GM12874 (cell line): ENCODE measurements at regions not wholly inside any gene's neighbourhood (a gene's known extent, or its start where the extent isn't known, plus 50 kb on each side); places are given as distances from the start of the nearest gene placed in this dataset.

Experiments used
- CTCF ChIP-seq: IDR thresholded peaks from 2 replicates; pipeline ENCODE4 v1.5.1; 2011; ENCODE audit warnings: low read depth, mild to moderate bottlenecking, control low read depth, low read length, moderate library complexity; ENCODE audit not compliant: insufficient read depth

DNA sequence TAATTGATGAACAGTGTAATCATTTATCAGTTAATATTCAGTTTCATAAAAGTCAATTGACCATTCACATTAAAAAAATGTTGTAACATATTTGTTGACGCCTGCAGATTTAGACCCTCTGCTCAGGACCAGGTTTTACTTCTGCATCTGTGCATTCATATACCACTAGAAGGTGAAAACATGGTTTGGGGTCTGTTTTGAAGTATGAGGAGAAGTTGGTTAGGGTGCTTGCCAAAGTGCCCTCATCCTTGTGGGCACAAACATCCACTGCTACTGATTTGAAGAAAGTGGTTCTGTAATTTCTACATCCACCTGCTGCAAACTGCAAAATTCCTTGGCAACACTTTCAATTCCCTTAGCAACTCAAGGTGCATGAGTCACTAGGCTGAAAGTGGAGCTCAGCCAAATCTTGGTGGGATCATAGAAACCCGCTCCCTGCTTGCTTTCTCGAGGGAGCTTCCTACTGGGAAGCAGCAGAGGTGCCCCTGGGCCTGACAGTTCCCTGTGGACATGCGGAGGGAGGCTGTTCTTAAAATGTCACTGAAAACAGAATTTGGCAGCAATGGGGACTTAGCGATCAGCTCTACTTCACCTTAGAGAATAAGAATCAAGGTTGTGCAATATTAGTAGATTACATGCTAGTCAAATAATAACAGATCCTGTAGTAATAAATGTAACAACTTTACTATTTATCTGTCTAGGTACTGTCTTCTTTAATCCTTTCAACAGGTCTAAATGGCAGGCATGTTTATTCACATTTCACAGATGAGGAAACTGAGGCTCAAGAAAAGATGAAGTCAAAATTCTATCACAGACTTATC lies 301.0 kb upstream of the TBL1XR1 start:
- TF ChIP-seq CTCF, result no peak

- TF ChIP-seq CTCF, result no peak
These were observed 302.6 kb upstream of the TBL1XR1 start for GRCh38 chr3:177499779-177500423.

- no peak for TF ChIP-seq CTCF
These were observed 313.5 kb upstream of the TBL1XR1 start for GRCh38 chr3:177510693-177511216.

DNA sequence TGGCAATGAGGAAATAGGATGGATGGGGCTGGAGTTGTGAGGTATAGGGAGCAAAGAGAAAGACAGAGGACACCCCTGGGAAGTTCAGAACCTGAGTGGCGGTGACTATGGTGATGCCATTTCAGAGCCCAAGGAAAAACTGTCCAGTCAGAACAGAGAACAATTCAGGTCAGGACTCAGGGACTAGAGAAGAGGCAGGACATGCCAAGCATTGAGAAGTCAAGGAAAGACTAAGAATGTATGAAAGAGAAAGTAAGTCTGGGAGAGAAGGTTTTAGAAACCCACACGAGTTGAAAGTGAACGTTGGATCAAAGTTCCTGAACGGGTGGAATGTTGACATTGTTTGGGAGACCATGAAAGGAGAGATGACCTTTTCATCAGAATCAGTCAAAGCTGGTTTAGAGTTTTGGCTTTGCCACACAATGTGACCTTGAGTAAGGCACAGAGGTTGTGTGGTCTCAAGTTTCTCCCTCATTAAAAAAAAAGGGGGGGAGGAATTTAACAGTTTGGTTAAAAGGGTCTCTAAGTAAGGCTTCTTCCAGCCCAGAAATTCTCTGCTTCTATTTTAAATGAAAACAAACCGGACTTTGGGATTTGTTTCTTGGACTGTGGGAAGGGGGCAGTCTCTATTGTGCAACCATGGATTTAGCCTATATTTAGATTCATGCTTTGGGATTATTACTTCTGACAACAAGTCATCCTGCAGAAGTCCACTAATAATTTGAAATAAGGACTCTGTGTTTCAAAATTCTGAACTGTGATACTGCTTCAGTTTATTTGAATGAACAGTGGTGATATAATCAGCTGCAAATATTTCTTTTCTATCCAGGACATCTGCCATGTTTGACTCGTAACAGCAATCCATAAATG lies 315.9 kb upstream of the TBL1XR1 start:
- TF ChIP-seq CTCF, result no peak

- TF ChIP-seq CTCF, result no peak
These were observed 316.7 kb upstream of the TBL1XR1 start for GRCh38 chr3:177513815-177514610.

GRCh38 chr3:177514611-177515499 lies 317.6 kb upstream of the TBL1XR1 start:
- no peak for TF ChIP-seq CTCF
